ENCODE measurements at regions not wholly inside any gene's neighbourhood (a gene's known extent, or its start where the extent isn't known, plus 50 kb on each side); places are given as distances from the start of the nearest gene placed in this dataset.

GRCh38 chr13:104111031-104111430 is 1044.8 kb upstream of the SLC10A2 start:
- Mint-ChIP-seq H3K27me3 (ENCODE audit: unreplicated experiment) (no peaks in the 10 kb centered on the region), H3K27ac (ENCODE audit: unreplicated experiment) (no peak overlapping the region), H3K36me3 (ENCODE audit: unreplicated experiment) (no peaks in the 10 kb centered on the region), H3K4me3 (ENCODE audit: unreplicated experiment) (no peak overlapping the region), H3K4me1 (ENCODE audit: low read depth, unreplicated experiment) (no peaks in the 10 kb centered on the region), H3K9me3 (ENCODE audit: unreplicated experiment) (no peaks in the 10 kb centered on the region)
- DNase-seq: no peak
- TF ChIP-seq, protein P1, sequence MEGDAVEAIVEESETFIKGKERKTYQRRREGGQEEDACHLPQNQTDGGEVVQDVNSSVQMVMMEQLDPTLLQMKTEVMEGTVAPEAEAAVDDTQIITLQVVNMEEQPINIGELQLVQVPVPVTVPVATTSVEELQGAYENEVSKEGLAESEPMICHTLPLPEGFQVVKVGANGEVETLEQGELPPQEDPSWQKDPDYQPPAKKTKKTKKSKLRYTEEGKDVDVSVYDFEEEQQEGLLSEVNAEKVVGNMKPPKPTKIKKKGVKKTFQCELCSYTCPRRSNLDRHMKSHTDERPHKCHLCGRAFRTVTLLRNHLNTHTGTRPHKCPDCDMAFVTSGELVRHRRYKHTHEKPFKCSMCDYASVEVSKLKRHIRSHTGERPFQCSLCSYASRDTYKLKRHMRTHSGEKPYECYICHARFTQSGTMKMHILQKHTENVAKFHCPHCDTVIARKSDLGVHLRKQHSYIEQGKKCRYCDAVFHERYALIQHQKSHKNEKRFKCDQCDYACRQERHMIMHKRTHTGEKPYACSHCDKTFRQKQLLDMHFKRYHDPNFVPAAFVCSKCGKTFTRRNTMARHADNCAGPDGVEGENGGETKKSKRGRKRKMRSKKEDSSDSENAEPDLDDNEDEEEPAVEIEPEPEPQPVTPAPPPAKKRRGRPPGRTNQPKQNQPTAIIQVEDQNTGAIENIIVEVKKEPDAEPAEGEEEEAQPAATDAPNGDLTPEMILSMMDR (IDR thresholded peaks at IDR 0.05; ENCODE audit: partially characterized antibody, unreplicated experiment): no peak

DNA sequence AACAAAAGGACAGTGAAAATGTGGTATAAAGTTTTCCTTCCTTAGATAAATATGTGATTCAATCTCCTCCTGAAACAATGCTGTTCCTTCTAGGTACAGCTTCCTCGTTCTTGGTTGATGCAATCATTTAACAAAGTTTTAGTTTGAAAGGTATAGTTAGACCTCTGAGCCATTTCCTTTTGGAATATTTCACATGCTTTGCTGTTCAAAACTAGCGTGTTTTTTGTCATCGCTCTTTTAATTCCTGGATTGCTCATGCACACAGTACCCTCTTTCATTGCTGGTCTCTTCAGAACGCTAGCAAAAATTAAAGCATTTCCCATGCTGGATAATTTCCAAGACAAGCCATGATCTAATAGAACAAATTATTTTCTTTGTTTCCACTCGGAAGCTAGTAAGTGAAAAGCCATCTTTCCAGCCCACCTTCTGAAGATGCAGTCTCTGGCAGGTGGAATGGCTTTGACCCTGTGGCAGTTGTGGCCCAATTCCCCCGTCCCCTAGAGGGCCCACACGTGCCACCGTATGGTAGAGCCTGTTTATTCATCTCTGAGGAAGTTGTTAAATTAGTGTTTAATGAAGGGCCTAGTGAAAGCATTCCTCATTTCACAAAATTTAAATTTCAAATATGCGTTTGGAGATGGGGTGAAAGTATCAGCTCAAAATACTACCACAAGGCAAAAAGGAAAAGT is 1040.6 kb upstream of the SLC10A2 start:
- Mint-ChIP-seq H3K27ac (ENCODE audit: unreplicated experiment) (no peak overlapping the region), H3K9me3 (ENCODE audit: unreplicated experiment) (no peaks in the 10 kb centered on the region), H3K36me3 (ENCODE audit: unreplicated experiment) (no peaks in the 10 kb centered on the region), H3K27me3 (ENCODE audit: unreplicated experiment) (no peaks in the 10 kb centered on the region), H3K4me3 (ENCODE audit: unreplicated experiment) (no peak overlapping the region), H3K4me1 (ENCODE audit: low read depth, unreplicated experiment) (no peaks in the 10 kb centered on the region)
- TF ChIP-seq, protein P1 (IDR thresholded peaks at IDR 0.05; ENCODE audit: partially characterized antibody, unreplicated experiment): no peak
- DNase-seq: no peak

GRCh38 chr13:104105418-104106355 is 1039.5 kb upstream of the SLC10A2 start:
- no peak for DNase-seq
- TF ChIP-seq, protein P1 (IDR thresholded peaks at IDR 0.05; ENCODE audit: partially characterized antibody, unreplicated experiment): no peak
- H3K27ac Mint-ChIP-seq (ENCODE audit: unreplicated experiment): no peak overlapping the region
- H3K27me3 Mint-ChIP-seq (ENCODE audit: unreplicated experiment): no peaks in the 10 kb centered on the region
- H3K4me1 Mint-ChIP-seq (ENCODE audit: low read depth, unreplicated experiment): no peaks in the 10 kb centered on the region
- no peaks in the 10 kb centered on the region for H3K36me3 Mint-ChIP-seq (ENCODE audit: unreplicated experiment)
- no peak overlapping the region for H3K4me3 Mint-ChIP-seq (ENCODE audit: unreplicated experiment)
- no peaks in the 10 kb centered on the region for H3K9me3 Mint-ChIP-seq (ENCODE audit: unreplicated experiment)

- Mint-ChIP-seq H3K4me1 (ENCODE audit: low read depth, unreplicated experiment) (no peaks in the 10 kb centered on the region), H3K4me3 (ENCODE audit: unreplicated experiment) (no peak overlapping the region), H3K27ac (ENCODE audit: unreplicated experiment) (no peak overlapping the region), H3K36me3 (ENCODE audit: unreplicated experiment) (no peaks in the 10 kb centered on the region), H3K27me3 (ENCODE audit: unreplicated experiment) (no peaks in the 10 kb centered on the region), H3K9me3 (ENCODE audit: unreplicated experiment) (no peaks in the 10 kb centered on the region)
- TF ChIP-seq, protein P1 (IDR thresholded peaks at IDR 0.05; ENCODE audit: partially characterized antibody, unreplicated experiment): no peak
- DNase-seq: no peak
These were observed 1033.5 kb upstream of the SLC10A2 start for GRCh38 chr13:104099750-104100149.

DNA sequence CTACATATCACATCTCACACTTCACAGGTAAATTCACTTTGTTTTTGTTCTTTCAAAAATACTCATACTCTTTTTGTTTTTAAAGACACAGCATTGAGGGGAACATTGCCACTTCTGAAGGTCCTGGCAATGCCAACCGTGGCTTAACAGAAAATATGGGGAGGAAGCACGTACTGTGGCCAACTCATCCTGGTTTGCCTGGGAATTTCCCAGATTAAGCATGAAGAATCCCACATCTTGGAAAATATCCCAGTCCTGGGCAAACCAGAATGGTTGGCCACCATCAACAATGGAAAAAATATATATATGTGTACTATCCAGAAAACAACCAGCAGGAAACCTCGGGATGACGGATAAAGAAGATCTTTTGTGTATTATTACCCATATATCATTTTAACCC is 1032.2 kb upstream of the SLC10A2 start:
- TF ChIP-seq, protein P1 (IDR thresholded peaks at IDR 0.05; ENCODE audit: partially characterized antibody, unreplicated experiment): no peak
- H3K4me1 Mint-ChIP-seq (ENCODE audit: low read depth, unreplicated experiment): no peaks in the 10 kb centered on the region
- no peak overlapping the region for H3K4me3 Mint-ChIP-seq (ENCODE audit: unreplicated experiment)
- H3K36me3 Mint-ChIP-seq (ENCODE audit: unreplicated experiment): no peaks in the 10 kb centered on the region
- no peaks in the 10 kb centered on the region for H3K9me3 Mint-ChIP-seq (ENCODE audit: unreplicated experiment)
- H3K27me3 Mint-ChIP-seq (ENCODE audit: unreplicated experiment): no peaks in the 10 kb centered on the region
- no peak for DNase-seq
- no peak overlapping the region for H3K27ac Mint-ChIP-seq (ENCODE audit: unreplicated experiment)
